B cell (primary cell): ENCODE measurements at regions not wholly inside any gene's neighbourhood (a gene's known extent, or its start where the extent isn't known, plus 50 kb on each side); places are given as distances from the start of the nearest gene placed in this dataset.
"Not testable (repeated sequence)": the region's sequence is repeated elsewhere in the genome, so short reads cannot be mapped to it uniquely, and the experiment has no call there.

Experiments used
- EZH2 ChIP-seq: IDR thresholded peaks from 2 replicates; pipeline ENCODE4 v1.6.1; 2012; ENCODE audit warnings: borderline replicate concordance, low read depth, mild to moderate bottlenecking, moderate library complexity, low read length; ENCODE audit not compliant: insufficient read depth, poor library complexity, severe bottlenecking
- TF ChIP-seq, protein P1 (sequence below): fragments of 200-600 bp; IDR thresholded peaks from one replicate; pipeline ENCODE4 v1.8.0; 2022; ENCODE audit warnings: antibody characterized with exemption, mild to moderate bottlenecking

DNA sequence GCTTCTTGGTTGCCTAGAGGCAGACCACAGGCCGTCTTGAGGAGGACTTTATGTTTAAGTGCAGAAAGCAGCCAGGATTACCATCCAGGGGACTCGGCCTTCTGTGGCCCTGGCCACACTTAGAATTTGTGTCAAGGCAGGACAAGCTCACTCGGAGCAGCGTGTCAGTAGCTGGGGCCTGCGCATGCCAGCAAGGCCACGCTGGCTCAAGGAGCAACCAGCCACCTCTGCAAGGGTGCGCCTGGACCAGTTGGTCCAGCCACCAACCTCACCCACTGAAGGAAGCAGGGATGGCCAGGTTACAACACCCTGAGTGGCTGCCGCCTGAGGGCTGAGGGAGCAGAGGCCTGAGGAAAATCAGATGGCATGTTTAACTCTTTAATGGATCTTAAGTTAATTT is 105.7 kb downstream of the CCDC74A start:
- TF ChIP-seq, protein P1, sequence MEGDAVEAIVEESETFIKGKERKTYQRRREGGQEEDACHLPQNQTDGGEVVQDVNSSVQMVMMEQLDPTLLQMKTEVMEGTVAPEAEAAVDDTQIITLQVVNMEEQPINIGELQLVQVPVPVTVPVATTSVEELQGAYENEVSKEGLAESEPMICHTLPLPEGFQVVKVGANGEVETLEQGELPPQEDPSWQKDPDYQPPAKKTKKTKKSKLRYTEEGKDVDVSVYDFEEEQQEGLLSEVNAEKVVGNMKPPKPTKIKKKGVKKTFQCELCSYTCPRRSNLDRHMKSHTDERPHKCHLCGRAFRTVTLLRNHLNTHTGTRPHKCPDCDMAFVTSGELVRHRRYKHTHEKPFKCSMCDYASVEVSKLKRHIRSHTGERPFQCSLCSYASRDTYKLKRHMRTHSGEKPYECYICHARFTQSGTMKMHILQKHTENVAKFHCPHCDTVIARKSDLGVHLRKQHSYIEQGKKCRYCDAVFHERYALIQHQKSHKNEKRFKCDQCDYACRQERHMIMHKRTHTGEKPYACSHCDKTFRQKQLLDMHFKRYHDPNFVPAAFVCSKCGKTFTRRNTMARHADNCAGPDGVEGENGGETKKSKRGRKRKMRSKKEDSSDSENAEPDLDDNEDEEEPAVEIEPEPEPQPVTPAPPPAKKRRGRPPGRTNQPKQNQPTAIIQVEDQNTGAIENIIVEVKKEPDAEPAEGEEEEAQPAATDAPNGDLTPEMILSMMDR = not testable (repeated sequence)
- TF ChIP-seq EZH2 = not testable (repeated sequence)
